ENCODE measurements at regions not wholly inside any gene's neighbourhood (a gene's known extent, or its start where the extent isn't known, plus 50 kb on each side); places are given as distances from the start of the nearest gene placed in this dataset.

- H3F3A ChIP-seq (ENCODE audit: control insufficient read depth, insufficient read depth): peaks cover 5% of the 10 kb centered on the region; the same call in 1 of the 2 replicates
- TF ChIP-seq EZH2phosphoT487 (IDR thresholded peaks at IDR 0.05; ENCODE audit: borderline replicate concordance, low read length) (no peak), CTCF (IDR thresholded peaks at IDR 0.05; ENCODE audit: low read depth, low read length, poor library complexity, severe bottlenecking) (no peak)
- no peaks in the 10 kb centered on the region for H3K27me3 ChIP-seq (ENCODE audit: control insufficient read depth, low read length)
- H3K9me3 ChIP-seq (ENCODE audit: control insufficient read depth, insufficient read depth, low read length): no peaks in the 10 kb centered on the region
- peak overlapping the region; percentile 46 for H3K4me3 ChIP-seq (ENCODE audit: low read length)
- H4K20me1 ChIP-seq (ENCODE audit: control insufficient read depth, insufficient read depth, low read depth, low read length): no peaks in the 10 kb centered on the region
- H3K9me2 ChIP-seq (replicated peaks; ENCODE audit: control insufficient read depth, low read length): no peaks in the 10 kb centered on the region
- peak overlapping the region; percentile 59 for H3K4me2 ChIP-seq (ENCODE audit: low read length)
- H3K4me1 ChIP-seq (ENCODE audit: control insufficient read depth, low read length): peaks cover 25% of the 10 kb centered on the region
- no peaks in the 10 kb centered on the region for H3K36me3 ChIP-seq (ENCODE audit: control insufficient read depth, low read length)
- H3K27ac ChIP-seq (ENCODE audit: low read depth, low read length): peak overlapping the region; percentile 44
- no peaks in the 10 kb centered on the region for H3K79me2 ChIP-seq (ENCODE audit: control insufficient read depth, low read length)
Measured at GRCh38 chr4:123325241-123325681, 71.3 kb upstream of the SPRY1 start.

- Histone ChIP-seq H3K4me1 (ENCODE audit: control insufficient read depth, low read length) (peaks cover 25% of the 10 kb centered on the region), H3K4me2 (ENCODE audit: low read length) (no peak overlapping the region), H3K4me3 (ENCODE audit: low read length) (no peak overlapping the region), H3K27ac (ENCODE audit: low read depth, low read length) (no peak overlapping the region), H3K9me3 (ENCODE audit: control insufficient read depth, insufficient read depth, low read length) (no peaks in the 10 kb centered on the region), H3K36me3 (ENCODE audit: control insufficient read depth, low read length) (no peaks in the 10 kb centered on the region), H3F3A (ENCODE audit: control insufficient read depth, insufficient read depth) (peaks cover 5% of the 10 kb centered on the region; the same call in 1 of the 2 replicates), H3K27me3 (ENCODE audit: control insufficient read depth, low read length) (no peaks in the 10 kb centered on the region), H3K79me2 (ENCODE audit: control insufficient read depth, low read length) (no peaks in the 10 kb centered on the region), H4K20me1 (ENCODE audit: control insufficient read depth, insufficient read depth, low read depth, low read length) (no peaks in the 10 kb centered on the region), H3K9me2 (replicated peaks; ENCODE audit: control insufficient read depth, low read length) (no peaks in the 10 kb centered on the region)
- TF ChIP-seq CTCF (IDR thresholded peaks at IDR 0.05; ENCODE audit: low read depth, low read length, poor library complexity, severe bottlenecking) (no peak), EZH2phosphoT487 (IDR thresholded peaks at IDR 0.05; ENCODE audit: borderline replicate concordance, low read length) (no peak)
Measured at GRCh38 chr4:123327346-123327745, 69.2 kb upstream of the SPRY1 start.

GRCh38 chr4:123327846-123328429 is 68.7 kb upstream of the SPRY1 start:
- Histone ChIP-seq H3K27me3 (ENCODE audit: control insufficient read depth, low read length) (no peaks in the 10 kb centered on the region), H3K27ac (ENCODE audit: low read depth, low read length) (no peak overlapping the region), H3K79me2 (ENCODE audit: control insufficient read depth, low read length) (no peaks in the 10 kb centered on the region), H3K4me1 (ENCODE audit: control insufficient read depth, low read length) (peaks cover 25% of the 10 kb centered on the region), H3K9me2 (replicated peaks; ENCODE audit: control insufficient read depth, low read length) (no peaks in the 10 kb centered on the region), H3F3A (ENCODE audit: control insufficient read depth, insufficient read depth) (peaks cover 5% of the 10 kb centered on the region; the same call in 1 of the 2 replicates), H3K4me2 (ENCODE audit: low read length) (no peak overlapping the region), H3K36me3 (ENCODE audit: control insufficient read depth, low read length) (no peaks in the 10 kb centered on the region), H3K4me3 (ENCODE audit: low read length) (no peak overlapping the region), H4K20me1 (ENCODE audit: control insufficient read depth, insufficient read depth, low read depth, low read length) (no peaks in the 10 kb centered on the region), H3K9me3 (ENCODE audit: control insufficient read depth, insufficient read depth, low read length) (no peaks in the 10 kb centered on the region)
- TF ChIP-seq EZH2phosphoT487 (IDR thresholded peaks at IDR 0.05; ENCODE audit: borderline replicate concordance, low read length): no peak
- TF ChIP-seq CTCF (IDR thresholded peaks at IDR 0.05; ENCODE audit: low read depth, low read length, poor library complexity, severe bottlenecking): no peak
